ENCODE measurements at regions not wholly inside any gene's neighbourhood (a gene's known extent, or its start where the extent isn't known, plus 50 kb on each side); places are given as distances from the start of the nearest gene placed in this dataset.

- DNase-seq (ENCODE audit: low read depth in 2 of 2), result no peak
Observed at GRCh38 chr12:126763359-126763758, 1503.6 kb upstream of the TMEM132C start.

GRCh38 chr12:126767334-126767733, 1499.6 kb upstream of the TMEM132C start:
- DNase-seq (ENCODE audit: low read depth in 2 of 2), result no peak

- DNase-seq (ENCODE audit: low read depth in 2 of 2), result no peak
Observed at GRCh38 chr12:126768517-126768916, 1498.5 kb upstream of the TMEM132C start.

- DNase-seq (ENCODE audit: low read depth in 2 of 2), result no peak
Observed at GRCh38 chr12:126770188-126770587, 1496.8 kb upstream of the TMEM132C start.

- no peak for DNase-seq (ENCODE audit: low read depth in 2 of 2)
Observed at GRCh38 chr12:126772171-126772864, 1494.7 kb upstream of the TMEM132C start.

- DNase-seq (ENCODE audit: low read depth in 2 of 2), result no peak
Observed at GRCh38 chr12:126773012-126773411, 1494.0 kb upstream of the TMEM132C start.

- no peak for DNase-seq (ENCODE audit: low read depth in 2 of 2)
Observed at GRCh38 chr12:126773491-126773890, 1493.5 kb upstream of the TMEM132C start.

GRCh38 chr12:126776026-126776655, 1490.8 kb upstream of the TMEM132C start:
- DNase-seq (ENCODE audit: low read depth in 2 of 2), result no peak

- no peak for DNase-seq (ENCODE audit: low read depth in 2 of 2)
Observed at GRCh38 chr12:126780343-126780742, 1486.6 kb upstream of the TMEM132C start.

- DNase-seq (ENCODE audit: low read depth in 2 of 2), result no peak
Observed at GRCh38 chr12:126781593-126781992, 1485.4 kb upstream of the TMEM132C start.

- DNase-seq (ENCODE audit: low read depth in 2 of 2), result no peak
Observed at GRCh38 chr12:126782083-126782482, 1484.9 kb upstream of the TMEM132C start.

GRCh38 chr12:126784328-126784921, 1482.5 kb upstream of the TMEM132C start:
- DNase-seq (ENCODE audit: low read depth in 2 of 2), result peak in 1 of 2 experiments; percentile 0

- no peak for DNase-seq (ENCODE audit: low read depth in 2 of 2)
Observed at GRCh38 chr12:126789963-126790362, 1477.0 kb upstream of the TMEM132C start.

- no peak for DNase-seq (ENCODE audit: low read depth in 2 of 2)
Observed at GRCh38 chr12:126791122-126791521, 1475.8 kb upstream of the TMEM132C start.

GRCh38 chr12:126792411-126792810, 1474.6 kb upstream of the TMEM132C start:
- no peak for DNase-seq (ENCODE audit: low read depth in 2 of 2)

GRCh38 chr12:126797525-126797924, 1469.4 kb upstream of the TMEM132C start:
- no peak for DNase-seq (ENCODE audit: low read depth in 2 of 2)

- DNase-seq (ENCODE audit: low read depth in 2 of 2), result no peak
Observed at GRCh38 chr12:126798449-126798848, 1468.5 kb upstream of the TMEM132C start.

- no peak for DNase-seq (ENCODE audit: low read depth in 2 of 2)
Observed at GRCh38 chr12:126807312-126807865, 1459.6 kb upstream of the TMEM132C start.

GRCh38 chr12:126811391-126811790, 1455.6 kb upstream of the TMEM132C start:
- DNase-seq (ENCODE audit: low read depth in 2 of 2), result no peak

- DNase-seq (ENCODE audit: low read depth in 2 of 2), result no peak
Observed at GRCh38 chr12:126819554-126819953, 1447.4 kb upstream of the TMEM132C start.

GRCh38 chr12:126830778-126831680, 1435.9 kb upstream of the TMEM132C start:
- DNase-seq (ENCODE audit: low read depth in 2 of 2), result no peak

- DNase-seq (ENCODE audit: low read depth in 2 of 2), result no peak
Observed at GRCh38 chr12:126837697-126838096, 1429.3 kb upstream of the TMEM132C start.
